DMS114 treated with DMSO at 0.1 percent for 48 hours (cell line): ENCODE measurements at regions not wholly inside any gene's neighbourhood (a gene's known extent, or its start where the extent isn't known, plus 50 kb on each side); places are given as distances from the start of the nearest gene placed in this dataset.
"Not testable (repeated sequence)": the region's sequence is repeated elsewhere in the genome, so short reads cannot be mapped to it uniquely, and the experiment has no call there.

Source experiments
- DNase-seq: peaks from one replicate; lab custom pipeline; 2025; ENCODE audit not compliant: unreplicated experiment; lab: John Stamatoyannopoulos, UW

GRCh38 chr12:30378307-30378706, 317.4 kb downstream of the IPO8 start:
- DNase-seq = no peak

- DNase-seq = no peak
Observed at GRCh38 chr12:30364822-30365221, 330.8 kb downstream of the IPO8 start.

- no peak for DNase-seq
Observed at GRCh38 chr12:30361145-30361544, 334.5 kb downstream of the IPO8 start.

- DNase-seq = no peak
Observed at GRCh38 chr12:30358671-30359070, 337.0 kb downstream of the IPO8 start.

- no peak for DNase-seq
Observed at GRCh38 chr12:30357766-30358490, 337.7 kb downstream of the IPO8 start.

GRCh38 chr12:30345744-30346471, 349.8 kb downstream of the IPO8 start:
- no peak for DNase-seq

- no peak for DNase-seq
Observed at GRCh38 chr12:30330565-30330964, 365.1 kb downstream of the IPO8 start.

GRCh38 chr12:30329281-30329680, 366.4 kb downstream of the IPO8 start:
- DNase-seq = no peak

GRCh38 chr12:30323008-30323407, 372.7 kb downstream of the IPO8 start:
- no peak for DNase-seq

GRCh38 chr12:30320561-30320960, 375.1 kb downstream of the IPO8 start:
- DNase-seq = no peak

- DNase-seq = no peak
Observed at GRCh38 chr12:30314506-30315100, 381.1 kb downstream of the IPO8 start.

- no peak for DNase-seq
Observed at GRCh38 chr12:30308010-30308717, 387.5 kb downstream of the IPO8 start.

GRCh38 chr12:30304528-30304927, 391.1 kb downstream of the IPO8 start:
- no peak for DNase-seq

- DNase-seq = no peak
Observed at GRCh38 chr12:30301291-30301690, 394.4 kb downstream of the IPO8 start.

GRCh38 chr12:30296486-30296885, 399.2 kb downstream of the IPO8 start:
- DNase-seq = no peak

- peak; percentile 63 for DNase-seq
Observed at GRCh38 chr12:30286345-30286926, 409.2 kb downstream of the IPO8 start.

GRCh38 chr12:30278401-30278800, 417.3 kb downstream of the IPO8 start:
- DNase-seq = no peak

GRCh38 chr12:30272515-30272914, 423.2 kb downstream of the IPO8 start:
- DNase-seq = not testable (repeated sequence)

- DNase-seq = no peak
Observed at GRCh38 chr12:30269496-30269895, 426.2 kb downstream of the IPO8 start.

GRCh38 chr12:30268041-30268440, 427.6 kb downstream of the IPO8 start:
- no peak for DNase-seq

- no peak for DNase-seq
Observed at GRCh38 chr12:30263434-30263833, 432.2 kb downstream of the IPO8 start.
